Calu3 (cell line): ENCODE measurements at regions not wholly inside any gene's neighbourhood (a gene's known extent, or its start where the extent isn't known, plus 50 kb on each side); places are given as distances from the start of the nearest gene placed in this dataset.

Experiments used
- BruUV-seq: library from RNA; stranded (reverse); fragments of 400-500 nt; replicated peaks from 2 replicates; lab custom pipeline; 2021; lab: Mats Ljungman, UMichigan
- CTCF ChIA-PET: fragments of 300-600 bp; sonication (Branson Sonifier 250); formaldehyde crosslinking; loops from one replicate; lab custom pipeline; 2022; ENCODE audit warnings: antibody characterized with exemption; lab: Charles Lee
- DNase-seq: peaks from one replicate; pipeline ENCODE4 v3.0.0; 2022
- H3K27ac Mint-ChIP-seq: one replicate; pipeline ENCODE4 v1.8.0; 2022; ENCODE audit warnings: mixed read lengths; ENCODE audit not compliant: unreplicated experiment
- H3K27me3 Mint-ChIP-seq: one replicate; pipeline ENCODE4 v1.8.0; 2022; ENCODE audit warnings: mixed read lengths; ENCODE audit not compliant: unreplicated experiment
- H3K36me3 Mint-ChIP-seq: one replicate; pipeline ENCODE4 v1.8.0; 2022; ENCODE audit warnings: mild to moderate bottlenecking, moderate library complexity, mixed read lengths; ENCODE audit not compliant: insufficient read depth, unreplicated experiment
- H3K4me1 Mint-ChIP-seq: one replicate; pipeline ENCODE4 v1.8.0; 2022; ENCODE audit warnings: mild to moderate bottlenecking, low read depth, mixed read lengths; ENCODE audit not compliant: unreplicated experiment
- H3K4me3 Mint-ChIP-seq: one replicate; pipeline ENCODE4 v1.8.0; 2022; ENCODE audit warnings: mild to moderate bottlenecking, low read depth, moderate library complexity, mixed read lengths; ENCODE audit not compliant: unreplicated experiment
- H3K9me3 Mint-ChIP-seq: one replicate; pipeline ENCODE4 v1.8.0; 2022; ENCODE audit warnings: low read depth, mixed read lengths; ENCODE audit not compliant: unreplicated experiment
- intact Hi-C: fragments of 100-400 bp; cut with micrococcal nuclease; formaldehyde crosslinking; loops from one replicate; pipeline ENCODE4 v1.10.0; 2022; ENCODE audit not compliant: unreplicated experiment
- TF ChIP-seq, protein P1 (sequence below): fragments of 200-600 bp; IDR thresholded peaks from one replicate; pipeline ENCODE4 v1.8.0; 2022; ENCODE audit warnings: antibody characterized with exemption; ENCODE audit not compliant: unreplicated experiment

- Mint-ChIP-seq H3K4me3 (no peak overlapping the region), H3K27ac (no peak overlapping the region), H3K36me3 (no peaks in the 10 kb centered on the region), H3K9me3 (peaks cover 8% of the 10 kb centered on the region), H3K4me1 (no peaks in the 10 kb centered on the region), H3K27me3 (no peaks in the 10 kb centered on the region)
- CTCF ChIA-PET, result no interaction called here
- no TSS peak for BruUV-seq
- TF ChIP-seq, protein P1, sequence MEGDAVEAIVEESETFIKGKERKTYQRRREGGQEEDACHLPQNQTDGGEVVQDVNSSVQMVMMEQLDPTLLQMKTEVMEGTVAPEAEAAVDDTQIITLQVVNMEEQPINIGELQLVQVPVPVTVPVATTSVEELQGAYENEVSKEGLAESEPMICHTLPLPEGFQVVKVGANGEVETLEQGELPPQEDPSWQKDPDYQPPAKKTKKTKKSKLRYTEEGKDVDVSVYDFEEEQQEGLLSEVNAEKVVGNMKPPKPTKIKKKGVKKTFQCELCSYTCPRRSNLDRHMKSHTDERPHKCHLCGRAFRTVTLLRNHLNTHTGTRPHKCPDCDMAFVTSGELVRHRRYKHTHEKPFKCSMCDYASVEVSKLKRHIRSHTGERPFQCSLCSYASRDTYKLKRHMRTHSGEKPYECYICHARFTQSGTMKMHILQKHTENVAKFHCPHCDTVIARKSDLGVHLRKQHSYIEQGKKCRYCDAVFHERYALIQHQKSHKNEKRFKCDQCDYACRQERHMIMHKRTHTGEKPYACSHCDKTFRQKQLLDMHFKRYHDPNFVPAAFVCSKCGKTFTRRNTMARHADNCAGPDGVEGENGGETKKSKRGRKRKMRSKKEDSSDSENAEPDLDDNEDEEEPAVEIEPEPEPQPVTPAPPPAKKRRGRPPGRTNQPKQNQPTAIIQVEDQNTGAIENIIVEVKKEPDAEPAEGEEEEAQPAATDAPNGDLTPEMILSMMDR, result no peak
- DNase-seq, result no peak
- intact Hi-C loops, result no loop called here
Observed at GRCh38 chr4:44019721-44020120, 428.9 kb downstream of the KCTD8 start.

GRCh38 chr4:44025376-44026020 lies 423.1 kb downstream of the KCTD8 start:
- CTCF ChIA-PET, result no interaction called here
- TF ChIP-seq, protein P1, result no peak
- H3K27ac Mint-ChIP-seq, result no peak overlapping the region
- peaks cover 11% of the 10 kb centered on the region for H3K9me3 Mint-ChIP-seq
- no peak for DNase-seq
- BruUV-seq, result no TSS peak
- intact Hi-C loops, result no loop called here
- no peak overlapping the region for H3K4me3 Mint-ChIP-seq
- no peaks in the 10 kb centered on the region for H3K27me3 Mint-ChIP-seq
- H3K36me3 Mint-ChIP-seq, result no peaks in the 10 kb centered on the region
- H3K4me1 Mint-ChIP-seq, result no peaks in the 10 kb centered on the region

- DNase-seq, result no peak
- intact Hi-C loops, result no loop called here
- no peak overlapping the region for H3K27ac Mint-ChIP-seq
- no peaks in the 10 kb centered on the region for H3K27me3 Mint-ChIP-seq
- H3K4me1 Mint-ChIP-seq, result no peaks in the 10 kb centered on the region
- no peak overlapping the region for H3K4me3 Mint-ChIP-seq
- no peaks in the 10 kb centered on the region for H3K36me3 Mint-ChIP-seq
- H3K9me3 Mint-ChIP-seq, result peaks cover 9% of the 10 kb centered on the region
- TF ChIP-seq, protein P1, result no peak
- BruUV-seq, result no TSS peak
- CTCF ChIA-PET, result no interaction called here
Observed at GRCh38 chr4:44038811-44039210, 409.8 kb downstream of the KCTD8 start.

DNA sequence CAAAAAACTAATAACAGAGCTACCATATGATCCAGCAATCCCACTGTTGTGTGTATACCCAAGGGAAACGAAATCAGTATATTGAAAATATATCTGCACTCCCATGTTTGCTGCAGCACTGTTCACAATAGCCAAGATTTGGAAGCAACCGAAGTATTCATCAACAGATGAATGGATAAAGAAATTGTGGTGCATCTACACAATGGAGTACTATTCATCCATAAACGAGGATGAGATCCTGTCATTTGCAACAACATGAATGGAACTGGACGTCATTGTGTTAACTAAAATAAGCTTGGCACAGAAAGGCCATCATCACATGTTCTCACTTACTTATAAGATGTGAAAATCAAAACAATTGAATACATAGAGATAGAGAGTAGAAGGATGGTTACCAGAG lies 402.1 kb downstream of the KCTD8 start:
- BruUV-seq, result no TSS peak
- no peak for DNase-seq
- H3K36me3 Mint-ChIP-seq, result no peaks in the 10 kb centered on the region
- no peaks in the 10 kb centered on the region for H3K4me1 Mint-ChIP-seq
- TF ChIP-seq, protein P1, result no peak
- H3K4me3 Mint-ChIP-seq, result no peak overlapping the region
- H3K27ac Mint-ChIP-seq, result no peak overlapping the region
- intact Hi-C loops, result no loop called here
- H3K27me3 Mint-ChIP-seq, result no peaks in the 10 kb centered on the region
- CTCF ChIA-PET, result no interaction called here
- peaks cover 8% of the 10 kb centered on the region for H3K9me3 Mint-ChIP-seq
